RKO (cell line): ENCODE measurements at regions not wholly inside any gene's neighbourhood (a gene's known extent, or its start where the extent isn't known, plus 50 kb on each side); places are given as distances from the start of the nearest gene placed in this dataset.
"Not testable (repeated sequence)": the region's sequence is repeated elsewhere in the genome, so short reads cannot be mapped to it uniquely, and the experiment has no call there.

ENCODE experiments used
- DNase-seq: peaks from one replicate; pipeline ENCODE4 v3.0.0-alpha.2; 2016; ENCODE audit warnings: low spot score

GRCh38 chr12:9411616-9412268, 196.0 kb downstream of the KLRB1 start:
- not testable (repeated sequence) for DNase-seq

DNA sequence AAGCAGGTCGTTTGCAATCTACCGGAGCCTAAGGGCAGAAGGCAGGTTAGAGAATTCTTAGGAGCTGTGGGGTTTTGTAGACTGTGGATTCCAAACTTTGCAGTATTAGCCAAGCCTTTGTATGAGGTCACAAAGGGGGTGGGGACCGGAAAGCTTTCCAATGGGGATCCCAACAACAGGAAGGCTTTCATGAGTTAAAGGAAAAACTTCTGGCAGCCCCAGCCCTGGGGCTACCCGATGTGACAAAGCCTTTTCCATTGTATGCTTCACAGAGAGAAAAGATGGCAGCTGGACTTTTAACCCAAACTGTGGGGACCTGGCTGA, 199.2 kb upstream of the PZP start:
- not testable (repeated sequence) for DNase-seq

GRCh38 chr12:9406564-9407424, 198.6 kb upstream of the PZP start:
- DNase-seq = no peak

GRCh38 chr12:9405886-9406563, 197.8 kb upstream of the PZP start:
- no peak for DNase-seq

DNA sequence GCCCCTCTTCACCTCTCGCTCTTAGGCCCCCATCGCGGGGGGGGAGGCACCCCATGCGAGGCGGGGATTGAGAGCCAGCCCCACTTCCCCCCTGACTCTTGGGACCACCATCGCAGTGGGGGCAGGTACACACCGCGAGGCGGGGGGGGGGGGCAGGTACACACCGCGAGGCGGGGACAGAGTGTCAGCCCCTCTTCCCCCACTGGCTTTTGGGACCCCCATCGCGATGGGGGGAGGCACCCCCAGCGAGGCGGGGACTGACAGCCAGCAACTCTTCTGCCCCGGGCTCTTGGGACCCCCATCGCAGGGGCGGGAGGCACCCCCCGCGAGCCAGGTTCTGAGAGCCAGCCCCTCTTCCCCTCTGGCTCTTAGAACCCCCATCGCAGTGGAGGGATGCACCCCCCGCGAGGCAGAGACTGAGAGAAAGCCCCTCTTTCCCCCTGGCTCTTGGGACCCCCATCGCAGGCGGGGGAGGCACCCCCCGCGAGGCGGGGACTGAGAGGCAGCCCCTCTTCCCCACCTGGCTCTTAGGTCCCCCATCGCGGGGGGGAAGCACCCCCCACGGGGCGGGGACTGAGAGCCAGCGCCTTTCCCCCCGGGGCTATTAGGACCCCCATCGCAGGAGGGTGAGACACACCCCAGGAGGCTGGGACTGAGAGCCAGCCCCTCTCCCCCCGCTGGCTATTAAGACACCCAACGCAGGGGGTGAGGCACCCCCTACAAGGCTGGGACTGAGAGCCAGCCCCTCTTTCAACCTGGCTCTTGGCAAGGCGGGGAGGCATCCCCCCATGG, 196.5 kb upstream of the PZP start:
- DNase-seq = no peak

DNA sequence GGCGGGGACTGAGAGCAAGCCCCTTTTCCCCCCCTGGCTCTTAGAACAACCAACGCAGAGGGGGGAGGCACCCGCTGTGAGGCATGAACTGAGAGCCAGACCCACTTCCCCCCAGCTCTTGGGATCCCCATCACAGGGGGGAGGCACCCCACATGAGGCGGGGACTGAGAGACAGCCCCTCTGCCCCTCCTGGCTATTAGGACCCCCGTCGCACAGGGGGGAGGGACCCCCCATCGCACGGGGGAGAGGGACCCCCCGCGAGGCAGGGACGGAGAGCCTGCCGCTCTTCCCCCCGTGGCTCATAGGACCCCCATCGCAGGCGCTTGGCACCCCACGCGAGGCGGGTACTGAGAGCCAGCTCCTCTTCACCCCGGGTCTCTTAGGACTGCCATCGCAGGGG, 195.8 kb upstream of the PZP start:
- DNase-seq = no peak

DNA sequence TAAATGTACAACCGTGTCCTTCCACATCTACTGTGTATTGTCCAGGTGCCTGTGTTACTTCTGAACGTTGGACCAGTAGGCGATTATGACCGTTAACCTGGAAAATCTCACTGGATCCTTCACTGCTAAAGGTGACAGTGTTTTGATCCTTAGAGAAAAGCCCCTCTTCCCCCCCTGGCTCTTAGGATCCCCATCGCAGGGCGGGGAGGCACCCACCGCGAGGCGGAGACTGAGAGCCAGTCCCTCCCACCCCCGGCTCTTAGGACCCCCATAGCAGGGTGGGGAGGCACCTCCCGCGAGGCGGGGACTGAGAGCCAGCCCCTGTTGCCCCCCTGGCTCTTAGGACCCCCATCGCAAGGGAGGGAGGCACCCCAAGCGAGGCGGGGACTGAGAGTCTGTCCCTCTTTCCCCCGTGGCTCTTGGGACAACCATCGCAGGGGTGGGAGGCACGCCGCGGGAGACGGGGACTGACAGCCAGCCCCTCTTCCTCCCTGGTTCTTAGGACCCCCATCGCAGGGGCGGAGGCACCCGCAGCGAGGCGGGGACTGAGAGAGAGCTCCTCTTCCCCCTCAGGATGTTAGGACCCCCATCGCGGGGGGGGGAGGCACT, 194.3 kb upstream of the PZP start:
- not testable (repeated sequence) for DNase-seq

DNA sequence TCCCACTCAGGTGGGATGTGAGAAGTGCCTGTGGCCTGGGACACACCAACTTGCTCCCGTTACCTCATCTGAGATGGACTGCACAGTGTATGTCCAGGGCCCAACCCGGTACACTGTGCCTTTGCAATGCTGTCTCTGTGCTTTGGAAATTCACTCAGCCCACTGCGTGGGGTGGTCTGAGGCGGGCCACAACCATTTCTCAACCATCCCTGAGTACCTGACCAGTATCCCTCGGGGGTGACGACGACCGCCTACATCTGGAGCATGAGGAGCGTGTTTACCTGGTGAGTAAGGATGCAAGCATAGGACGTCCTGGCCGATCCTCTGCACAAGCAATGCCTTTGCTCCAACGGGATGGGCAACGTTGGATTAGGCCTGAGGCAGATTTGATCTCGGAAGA, 188.2 kb upstream of the PZP start:
- not testable (repeated sequence) for DNase-seq

DNA sequence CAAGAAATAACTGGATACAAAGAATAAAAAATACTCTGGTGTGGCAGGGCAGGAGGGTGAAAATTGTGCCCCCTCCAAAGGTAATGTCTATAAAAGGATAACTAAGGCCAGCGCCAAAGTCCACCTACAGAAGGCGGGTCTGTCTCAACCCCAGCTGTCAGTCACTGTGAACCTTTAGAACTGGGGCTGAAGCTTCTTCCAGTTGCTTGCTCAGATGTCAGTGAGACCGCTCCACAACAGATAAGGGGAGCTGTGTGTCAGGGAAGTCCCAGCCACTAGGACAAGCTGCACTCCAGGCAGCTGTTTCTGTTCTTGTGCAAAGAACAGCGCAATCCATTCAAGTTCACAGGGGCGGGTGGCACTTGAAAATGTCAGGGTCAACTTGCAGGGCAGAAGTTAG, 187.0 kb upstream of the PZP start:
- DNase-seq = not testable (repeated sequence)

DNA sequence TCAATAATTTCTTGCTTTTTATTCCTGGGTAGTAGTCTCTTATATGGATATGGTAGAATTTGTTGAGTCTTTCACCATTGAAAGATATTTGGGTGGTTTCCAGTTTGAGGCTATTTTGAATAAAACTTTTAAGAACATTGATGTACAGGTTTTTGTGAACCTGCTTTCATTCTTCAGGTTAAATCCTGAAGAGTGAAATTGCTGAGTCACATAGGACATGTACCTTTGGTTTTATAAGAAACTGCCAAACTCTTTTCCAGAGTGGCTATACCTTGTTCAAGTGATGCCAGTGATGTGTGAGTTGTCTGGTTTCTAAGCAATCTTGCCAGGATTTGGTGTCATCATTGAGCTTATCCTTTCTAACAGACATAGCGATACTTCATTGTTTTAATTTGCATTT, 184.6 kb upstream of the PZP start:
- no peak for DNase-seq

DNA sequence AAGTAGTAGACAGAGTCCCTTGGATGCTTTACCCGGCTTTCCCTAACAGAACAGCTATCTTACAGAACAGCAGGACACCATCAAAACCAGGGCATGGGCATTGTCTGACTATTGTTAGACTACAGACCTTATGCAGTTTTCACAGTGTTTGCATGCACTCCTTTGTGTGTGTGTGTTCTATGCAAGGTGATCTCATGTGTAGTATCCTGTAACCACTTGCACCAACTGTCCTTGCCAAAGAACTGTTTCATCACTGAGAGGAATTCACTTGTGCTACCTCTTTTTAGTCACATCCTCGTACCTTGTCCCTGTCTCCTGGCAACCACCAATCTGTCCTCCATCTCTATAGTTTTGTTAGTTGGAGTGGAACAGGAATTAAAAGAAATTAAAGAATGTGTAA, 183.6 kb upstream of the PZP start:
- no peak for DNase-seq

- no peak for DNase-seq
Measured at GRCh38 chr12:9390761-9391160, 182.6 kb upstream of the PZP start.

DNA sequence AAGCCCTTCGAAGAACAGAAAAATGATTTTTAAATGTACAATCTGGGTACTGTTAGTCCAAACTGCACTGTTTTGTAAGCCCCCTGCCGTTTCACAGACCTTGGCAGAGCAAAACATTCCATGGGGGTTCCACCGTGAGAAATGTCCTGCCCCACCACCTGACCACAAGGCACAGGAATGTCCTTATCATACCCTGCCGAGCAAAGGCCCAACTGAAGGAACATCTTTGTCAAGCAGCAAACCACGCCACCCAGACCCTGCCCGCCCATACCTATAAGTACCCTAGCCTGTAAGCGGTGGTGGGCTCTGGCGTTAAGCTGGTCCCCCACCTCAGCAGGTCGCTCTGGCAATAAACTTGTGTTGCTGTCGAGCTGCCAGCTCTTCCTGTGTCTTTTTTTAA, 181.6 kb upstream of the PZP start:
- no peak for DNase-seq

- DNase-seq = no peak
Measured at GRCh38 chr12:9388379-9388778, 180.2 kb upstream of the PZP start.

DNA sequence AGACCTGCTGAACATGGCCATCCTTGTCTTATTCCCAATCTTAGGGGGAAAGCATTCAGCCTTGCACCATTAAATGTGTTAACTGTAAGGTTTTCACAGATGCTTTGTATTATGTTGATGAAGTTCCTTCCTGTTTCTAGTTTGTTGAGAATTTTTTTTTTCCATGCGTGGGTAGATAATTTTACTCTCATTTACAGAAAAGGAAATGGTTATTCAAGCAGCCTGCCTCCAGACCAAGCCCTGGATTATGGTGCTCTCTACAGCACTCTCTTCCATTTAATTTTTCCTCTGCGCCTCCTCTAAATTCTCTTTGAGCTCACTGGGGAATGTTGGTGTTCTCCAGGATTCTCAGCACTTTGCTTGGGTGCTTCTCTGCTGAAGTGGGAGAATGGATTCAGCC, 179.3 kb upstream of the PZP start:
- no peak for DNase-seq

- no peak for DNase-seq
Measured at GRCh38 chr12:9383585-9383984, 175.4 kb upstream of the PZP start.

DNA sequence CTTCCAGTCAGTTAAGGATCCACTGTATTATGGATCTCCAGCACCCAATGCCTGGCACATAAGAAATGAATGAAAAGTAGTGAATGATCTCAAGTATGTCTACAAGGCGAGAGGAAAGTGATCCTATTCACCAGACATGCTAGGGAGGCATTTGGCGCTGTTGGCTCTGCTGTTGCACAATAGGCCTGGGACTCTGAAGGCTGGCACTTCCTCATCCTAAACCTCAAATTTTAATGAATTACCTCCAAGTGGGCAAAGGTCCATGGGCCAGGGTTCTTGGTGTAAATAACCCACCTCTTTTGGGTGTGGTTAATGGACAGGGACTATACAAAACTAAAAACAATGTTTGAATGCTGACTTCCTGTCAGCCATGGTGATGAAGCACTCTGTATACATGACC, 173.4 kb upstream of the PZP start:
- no peak for DNase-seq

DNA sequence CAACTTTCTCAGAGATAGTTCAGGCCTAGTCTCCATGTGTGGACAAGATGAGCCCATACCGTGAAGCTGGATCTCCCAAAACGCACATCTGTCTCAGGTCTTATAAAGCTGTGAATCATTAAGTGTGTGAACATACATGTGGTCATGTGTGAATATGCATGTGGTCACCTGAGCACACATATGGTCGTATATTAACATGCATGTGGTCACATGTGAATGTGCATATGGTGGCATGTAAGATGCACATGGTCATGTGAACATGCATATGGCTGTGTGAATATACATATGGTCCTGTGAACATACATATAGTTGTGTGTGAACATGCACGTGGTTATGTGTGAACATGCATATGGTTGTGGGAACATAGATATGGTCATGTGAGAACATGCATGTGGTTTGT, 172.5 kb upstream of the PZP start:
- DNase-seq = no peak

DNA sequence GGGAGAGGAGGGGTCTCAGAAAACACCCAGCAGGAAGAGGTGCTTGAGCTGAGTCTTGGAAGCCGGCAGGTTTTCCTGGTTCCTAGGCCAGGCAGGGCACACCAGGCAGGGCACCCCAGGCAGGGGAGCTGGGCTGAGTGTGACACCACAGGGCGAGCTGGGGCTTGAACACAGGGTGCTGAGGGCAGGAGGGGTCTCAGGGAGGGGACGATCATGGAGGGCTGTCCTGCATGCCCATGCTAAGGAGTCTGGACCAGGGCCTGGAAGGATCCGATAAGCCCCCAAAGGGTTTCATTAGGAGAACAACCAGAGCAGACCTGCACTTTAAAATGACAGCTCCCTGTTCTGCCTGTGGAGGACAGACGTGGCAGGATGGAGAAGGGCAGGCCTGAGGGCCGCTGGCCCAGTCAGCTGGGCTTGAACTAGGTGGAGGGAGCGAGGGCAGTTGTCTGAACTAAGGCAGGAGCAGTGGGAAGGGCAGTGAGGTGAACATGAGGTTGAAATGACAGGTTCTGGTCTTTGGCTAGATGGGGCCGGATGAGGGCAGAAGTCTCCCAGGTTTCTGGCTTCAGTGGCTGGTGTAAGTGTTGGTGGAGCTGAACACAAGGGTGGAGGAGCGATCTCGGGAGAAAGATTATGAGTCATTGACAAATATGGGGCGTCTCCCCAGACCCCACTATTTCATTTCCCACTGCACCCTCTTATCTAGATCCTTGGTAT, 171.0 kb upstream of the PZP start:
- no peak for DNase-seq

DNA sequence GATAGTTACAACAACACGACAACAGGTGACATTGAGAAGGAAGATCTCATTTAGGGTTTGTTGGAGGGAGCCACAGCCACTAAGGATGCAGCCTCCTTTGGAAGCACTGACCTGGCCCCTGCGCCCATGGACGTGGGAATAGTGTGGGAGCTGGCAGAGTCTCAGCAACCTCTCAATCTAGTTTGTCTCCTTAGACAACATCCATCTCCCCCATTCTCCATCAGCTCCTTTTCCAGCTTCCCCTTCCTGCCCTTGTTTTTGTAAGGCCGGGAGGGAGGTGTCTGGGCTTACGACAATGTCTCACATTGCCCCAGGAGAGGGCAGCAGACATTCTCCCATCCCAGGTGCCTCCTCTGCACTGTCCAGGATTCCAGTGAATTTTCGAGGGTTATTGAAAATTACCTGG, 170.2 kb upstream of the PZP start:
- peak; percentile 10 for DNase-seq

DNA sequence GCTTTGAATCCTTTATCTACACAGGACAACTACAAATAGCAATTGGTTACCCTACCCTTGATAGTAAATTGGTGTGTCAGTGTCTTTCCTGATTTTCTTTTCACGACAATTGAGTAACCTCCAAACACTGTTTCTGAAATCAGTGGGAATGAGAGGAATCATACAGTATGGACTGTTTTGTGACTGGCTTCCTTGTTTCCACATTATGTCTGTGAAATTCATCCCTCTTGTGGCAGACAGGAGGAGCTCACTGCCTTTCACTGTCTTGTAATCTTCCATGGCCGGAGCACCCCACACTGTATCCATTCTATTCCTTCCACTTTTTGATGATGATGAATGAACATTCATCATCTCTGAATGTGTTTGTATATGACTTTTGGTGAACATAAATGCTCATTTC, 164.0 kb upstream of the PZP start:
- peak; percentile 29 for DNase-seq
